Breast epithelium (tissue), 4 donors: ENCODE measurements at regions not wholly inside any gene's neighbourhood (a gene's known extent, or its start where the extent isn't known, plus 50 kb on each side); places are given as distances from the start of the nearest gene placed in this dataset.

Experiments used
- DNase-seq, 2 donors: peaks; one replicate each; pipeline ENCODE4 v3.0.0-alpha.2; 2019; ENCODE audit warnings: low spot score in 2 of 2
- H3K27ac ChIP-seq, 2 donors: fragments of 200-600 bp; sonication (generic) in 1 of 2; one replicate each; pipeline ENCODE4 v1.5.1; 2016 to 2019; ENCODE audit warnings: mild to moderate bottlenecking in 1 of 2
- H3K27me3 ChIP-seq, 2 donors: fragments of 200-600 bp; sonication (generic) in 1 of 2; one replicate each; pipeline versions ENCODE4 v1.5.1 to v1.6.0; 2017 to 2019; ENCODE audit warnings: control low read depth in 1 of 2, mild to moderate bottlenecking in 1 of 2
- H3K36me3 ChIP-seq: fragments of 200-600 bp; one replicate; pipeline ENCODE4 v1.5.1; 2019
- H3K4me1 ChIP-seq, 2 donors: fragments of 200-600 bp; sonication (generic); one replicate each; pipeline ENCODE4 v1.5.1; 2016 to 2019; ENCODE audit warnings: control low read depth in 1 of 2
- H3K4me3 ChIP-seq, 3 donors: fragments of 200-600 bp; sonication (generic); 1 replicate in 2 of 3; 2 replicates in 1 of 3; pipeline ENCODE4 v1.5.1; 2016 to 2019; ENCODE audit warnings: mild to moderate bottlenecking in 3 of 3, moderate library complexity in 2 of 3
- H3K9me3 ChIP-seq, 2 donors: fragments of 200-600 bp; sonication (generic) in 1 of 2; one replicate each; pipeline ENCODE4 v1.5.1; 2016 to 2019; ENCODE audit warnings: control low read depth in 1 of 2
- POLR2A ChIP-seq: fragments of 450-650 bp; IDR thresholded peaks from one replicate; pipeline ENCODE4 v1.6.1; 2016; ENCODE audit warnings: antibody characterized with exemption, mild to moderate bottlenecking, moderate library complexity
- POLR2AphosphoS5 ChIP-seq, 3 donors: sonication (generic); formaldehyde crosslinking; IDR thresholded peaks; one replicate each; pipeline ENCODE4 v1.6.1; 2017; ENCODE audit warnings: antibody characterized with exemption in 3 of 3
- intact Hi-C: fragments of 100-400 bp; cut with DNase I; formaldehyde crosslinking; loops from one replicate; pipeline ENCODE4 v1.15.1; 2023; ENCODE audit warnings: low total_unique reads
- TF ChIP-seq, protein P1 (sequence below), 3 donors: fragments of 450-650 bp; IDR thresholded peaks; one replicate each; pipeline ENCODE4 v1.5.1; 2016 to 2017; ENCODE audit warnings: antibody characterized with exemption in 3 of 3, mild to moderate bottlenecking in 3 of 3, moderate library complexity in 3 of 3

DNA sequence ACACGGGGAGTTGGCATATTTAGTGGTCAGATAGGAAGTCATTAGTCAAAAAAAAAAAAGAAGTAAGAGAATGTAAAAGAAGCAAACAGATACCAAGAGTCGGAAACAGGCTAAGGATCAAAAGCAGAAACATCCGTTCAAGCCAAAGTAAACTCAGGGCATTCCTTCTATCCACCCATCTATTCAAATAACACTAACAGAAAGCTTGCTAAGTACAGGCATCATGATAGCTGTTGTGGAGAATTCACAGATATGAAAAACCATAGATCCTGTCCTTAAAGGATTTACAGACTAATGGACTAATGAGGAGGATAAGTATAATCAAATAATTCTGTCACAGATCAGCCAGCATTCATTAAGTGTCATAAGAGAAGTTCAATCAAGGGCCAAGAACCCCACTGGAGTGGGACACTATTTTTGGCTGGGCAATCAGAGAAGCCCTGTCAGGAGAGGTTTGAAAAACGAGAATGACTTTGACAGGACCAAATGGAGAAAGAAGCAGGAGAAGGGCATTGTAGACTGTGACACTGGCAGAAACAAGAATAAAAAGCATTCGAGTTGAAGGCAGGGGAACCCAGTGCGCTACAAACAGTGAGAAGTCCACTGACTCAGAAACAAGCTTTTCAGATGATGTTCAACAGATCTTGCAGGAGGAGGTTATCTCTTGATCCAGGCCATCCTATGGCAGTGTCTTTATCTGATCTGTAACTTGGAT, 154.2 kb upstream of the TSLP start:
- Histone ChIP-seq H3K4me1 (no peaks in the 10 kb centered on the region), H3K27me3 (no peaks in the 10 kb centered on the region), H3K4me3 (no peak overlapping the region), H3K27ac (no peak overlapping the region), H3K9me3 (no peaks in the 10 kb centered on the region), H3K36me3 (no peaks in the 10 kb centered on the region)
- no peak for TF ChIP-seq POLR2A
- TF ChIP-seq, protein P1, sequence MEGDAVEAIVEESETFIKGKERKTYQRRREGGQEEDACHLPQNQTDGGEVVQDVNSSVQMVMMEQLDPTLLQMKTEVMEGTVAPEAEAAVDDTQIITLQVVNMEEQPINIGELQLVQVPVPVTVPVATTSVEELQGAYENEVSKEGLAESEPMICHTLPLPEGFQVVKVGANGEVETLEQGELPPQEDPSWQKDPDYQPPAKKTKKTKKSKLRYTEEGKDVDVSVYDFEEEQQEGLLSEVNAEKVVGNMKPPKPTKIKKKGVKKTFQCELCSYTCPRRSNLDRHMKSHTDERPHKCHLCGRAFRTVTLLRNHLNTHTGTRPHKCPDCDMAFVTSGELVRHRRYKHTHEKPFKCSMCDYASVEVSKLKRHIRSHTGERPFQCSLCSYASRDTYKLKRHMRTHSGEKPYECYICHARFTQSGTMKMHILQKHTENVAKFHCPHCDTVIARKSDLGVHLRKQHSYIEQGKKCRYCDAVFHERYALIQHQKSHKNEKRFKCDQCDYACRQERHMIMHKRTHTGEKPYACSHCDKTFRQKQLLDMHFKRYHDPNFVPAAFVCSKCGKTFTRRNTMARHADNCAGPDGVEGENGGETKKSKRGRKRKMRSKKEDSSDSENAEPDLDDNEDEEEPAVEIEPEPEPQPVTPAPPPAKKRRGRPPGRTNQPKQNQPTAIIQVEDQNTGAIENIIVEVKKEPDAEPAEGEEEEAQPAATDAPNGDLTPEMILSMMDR (IDR thresholded peaks at IDR 0.05) = no peak
- intact Hi-C loops = no loop called here
- no peak for DNase-seq

DNA sequence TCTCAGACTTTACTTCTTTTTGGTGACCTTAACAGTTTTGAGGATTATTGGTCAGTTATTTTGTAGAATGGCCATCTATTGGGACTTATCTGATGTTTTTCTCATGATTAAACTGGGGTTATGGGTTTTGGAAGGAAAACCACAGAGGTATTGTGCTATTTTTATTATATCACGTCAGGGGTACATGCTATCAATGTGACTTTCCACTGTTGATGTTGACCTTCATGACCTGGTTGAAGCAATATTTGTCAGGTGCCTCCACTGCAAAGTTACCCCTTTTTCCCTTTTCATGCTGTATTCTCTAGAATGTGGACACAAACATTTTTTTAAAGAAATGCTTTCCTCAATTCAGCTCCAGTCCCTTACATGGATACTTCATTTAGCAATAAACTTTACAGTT, 152.8 kb upstream of the TSLP start:
- TF ChIP-seq, protein P1 (IDR thresholded peaks at IDR 0.05) = no peak
- TF ChIP-seq POLR2A (no peak), POLR2AphosphoS5 (IDR thresholded peaks at IDR 0.05) (no peak)
- no peak for DNase-seq
- Histone ChIP-seq H3K27me3 (no peaks in the 10 kb centered on the region), H3K27ac (no peak overlapping the region), H3K36me3 (no peaks in the 10 kb centered on the region), H3K9me3 (no peaks in the 10 kb centered on the region), H3K4me3 (no peak overlapping the region), H3K4me1 (no peaks in the 10 kb centered on the region)
- intact Hi-C loops = no loop called here

- no peak for DNase-seq
- no peaks in the 10 kb centered on the region for H3K36me3 ChIP-seq
- H3K27ac ChIP-seq = no peak overlapping the region
- no peak overlapping the region for H3K4me3 ChIP-seq
- H3K4me1 ChIP-seq = no peaks in the 10 kb centered on the region
- intact Hi-C loops = no loop called here
- H3K9me3 ChIP-seq = no peaks in the 10 kb centered on the region
- TF ChIP-seq POLR2A = no peak
- TF ChIP-seq, protein P1 (IDR thresholded peaks at IDR 0.05) = no peak
- no peak for TF ChIP-seq POLR2AphosphoS5 (IDR thresholded peaks at IDR 0.05)
- no peaks in the 10 kb centered on the region for H3K27me3 ChIP-seq
Measured at GRCh38 chr5:110923971-110924370, 147.5 kb upstream of the TSLP start.

DNA sequence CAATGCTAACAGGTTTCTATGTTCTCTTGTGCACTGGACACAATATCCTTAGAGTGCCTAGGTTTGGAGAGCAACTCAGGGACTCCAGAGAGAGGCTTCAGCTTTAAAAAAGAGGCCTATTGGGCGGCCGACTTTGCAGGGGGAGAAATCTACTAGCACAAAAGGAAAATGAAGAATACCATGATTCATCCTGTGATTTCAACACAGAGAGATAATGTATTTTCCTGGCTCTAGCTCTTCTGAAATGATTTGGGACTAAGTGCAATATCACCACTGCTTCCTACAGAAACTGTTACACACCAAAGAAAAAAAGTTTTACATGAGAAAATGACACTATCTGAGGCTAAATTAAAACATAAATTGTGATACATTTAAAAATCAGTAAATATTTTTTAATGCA, 146.1 kb upstream of the TSLP start:
- no peaks in the 10 kb centered on the region for H3K9me3 ChIP-seq
- H3K36me3 ChIP-seq = no peaks in the 10 kb centered on the region
- no peaks in the 10 kb centered on the region for H3K27me3 ChIP-seq
- DNase-seq = no peak
- no peak overlapping the region for H3K4me3 ChIP-seq
- no peak overlapping the region for H3K27ac ChIP-seq
- intact Hi-C loops = no loop called here
- no peaks in the 10 kb centered on the region for H3K4me1 ChIP-seq
- TF ChIP-seq POLR2AphosphoS5 (IDR thresholded peaks at IDR 0.05) = no peak

DNA sequence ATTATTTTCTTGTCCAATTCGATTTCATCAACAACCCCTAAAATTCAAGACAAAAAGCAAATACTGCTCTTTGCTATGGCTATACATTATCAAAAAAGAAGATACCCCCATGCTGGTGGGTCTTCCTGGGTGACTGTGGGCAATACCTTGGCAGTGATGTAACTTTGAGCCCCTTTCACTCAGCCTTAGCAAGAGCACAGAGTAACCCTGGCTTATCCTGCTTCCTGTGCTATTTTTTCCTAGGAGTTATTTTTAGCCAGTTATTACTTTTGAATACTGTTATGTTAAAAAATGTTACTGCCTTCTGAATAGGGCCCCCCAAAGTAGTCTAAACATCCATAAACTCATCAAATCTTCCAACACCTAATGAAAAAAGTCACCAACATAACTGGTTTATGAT, 145.6 kb upstream of the TSLP start:
- Histone ChIP-seq H3K27ac (no peak overlapping the region), H3K4me1 (no peaks in the 10 kb centered on the region), H3K9me3 (no peaks in the 10 kb centered on the region), H3K36me3 (no peaks in the 10 kb centered on the region), H3K4me3 (no peak overlapping the region), H3K27me3 (no peaks in the 10 kb centered on the region)
- DNase-seq = no peak
- intact Hi-C loops = no loop called here
- TF ChIP-seq POLR2AphosphoS5 (IDR thresholded peaks at IDR 0.05) (no peak), POLR2A (no peak)
- TF ChIP-seq, protein P1 (IDR thresholded peaks at IDR 0.05) = no peak
